ENCODE measurements at regions not wholly inside any gene's neighbourhood (a gene's known extent, or its start where the extent isn't known, plus 50 kb on each side); places are given as distances from the start of the nearest gene placed in this dataset.

DNA sequence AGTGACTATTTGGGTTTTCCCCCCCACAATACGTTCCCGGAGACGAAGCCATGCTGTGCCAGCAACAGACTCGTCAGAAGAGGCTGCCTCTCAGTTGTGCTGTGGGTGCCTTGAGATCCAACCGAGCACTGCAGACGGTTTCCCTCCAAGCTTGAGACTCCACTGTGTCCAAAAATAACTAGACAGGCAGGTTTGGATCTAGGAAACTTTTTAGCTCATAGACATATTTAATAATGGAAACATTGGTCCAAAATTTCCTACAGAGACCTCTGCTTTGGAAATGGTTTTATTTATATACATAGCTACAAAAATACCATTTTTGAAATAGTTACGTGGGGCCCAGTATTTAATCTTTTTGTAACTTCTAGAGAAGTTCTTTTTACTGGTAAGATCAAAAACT lies 63.1 kb upstream of the SPATS2L start:
- H2AFZ ChIP-seq (replicated peaks) = no peak overlapping the region
- H3F3A ChIP-seq (ENCODE audit: low read depth) = no peaks in the 10 kb centered on the region
- no peaks in the 10 kb centered on the region for H3K9me3 Mint-ChIP-seq
- H3K27ac Mint-ChIP-seq = no peak overlapping the region
- TF ChIP-seq, protein P1, sequence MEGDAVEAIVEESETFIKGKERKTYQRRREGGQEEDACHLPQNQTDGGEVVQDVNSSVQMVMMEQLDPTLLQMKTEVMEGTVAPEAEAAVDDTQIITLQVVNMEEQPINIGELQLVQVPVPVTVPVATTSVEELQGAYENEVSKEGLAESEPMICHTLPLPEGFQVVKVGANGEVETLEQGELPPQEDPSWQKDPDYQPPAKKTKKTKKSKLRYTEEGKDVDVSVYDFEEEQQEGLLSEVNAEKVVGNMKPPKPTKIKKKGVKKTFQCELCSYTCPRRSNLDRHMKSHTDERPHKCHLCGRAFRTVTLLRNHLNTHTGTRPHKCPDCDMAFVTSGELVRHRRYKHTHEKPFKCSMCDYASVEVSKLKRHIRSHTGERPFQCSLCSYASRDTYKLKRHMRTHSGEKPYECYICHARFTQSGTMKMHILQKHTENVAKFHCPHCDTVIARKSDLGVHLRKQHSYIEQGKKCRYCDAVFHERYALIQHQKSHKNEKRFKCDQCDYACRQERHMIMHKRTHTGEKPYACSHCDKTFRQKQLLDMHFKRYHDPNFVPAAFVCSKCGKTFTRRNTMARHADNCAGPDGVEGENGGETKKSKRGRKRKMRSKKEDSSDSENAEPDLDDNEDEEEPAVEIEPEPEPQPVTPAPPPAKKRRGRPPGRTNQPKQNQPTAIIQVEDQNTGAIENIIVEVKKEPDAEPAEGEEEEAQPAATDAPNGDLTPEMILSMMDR (IDR thresholded peaks at IDR 0.05) = no peak
- TF ChIP-seq EZH2 (IDR thresholded peaks at IDR 0.05) = no peak
- no peak for TF ChIP-seq EZH2phosphoT487 (IDR thresholded peaks at IDR 0.05)
- H3K36me3 ChIP-seq = no peaks in the 10 kb centered on the region
- no peaks in the 10 kb centered on the region for H3K27me3 ChIP-seq
- peaks cover 5% of the 10 kb centered on the region for H3K27me3 Mint-ChIP-seq (ENCODE audit: insufficient read depth, low read depth)
- H3K4me3 ChIP-seq = no peak overlapping the region
- H3K4me3 Mint-ChIP-seq = no peak overlapping the region
- no peaks in the 10 kb centered on the region for H3K4me1 ChIP-seq
- H4K20me1 ChIP-seq (ENCODE audit: low read depth) = no peaks in the 10 kb centered on the region
- H3K27ac ChIP-seq = no peak overlapping the region
- no peaks in the 10 kb centered on the region for H3K79me2 ChIP-seq (ENCODE audit: low read depth)
- no peak overlapping the region for H3K4me2 ChIP-seq
- H3K9me3 ChIP-seq (ENCODE audit: low read depth) = no peaks in the 10 kb centered on the region
- no peaks in the 10 kb centered on the region for H3K36me3 Mint-ChIP-seq
- H3K4me1 Mint-ChIP-seq = peaks cover 13% of the 10 kb centered on the region
- H3K9ac ChIP-seq = no peak overlapping the region
- DNase-seq (ENCODE audit: low spot score) = no peak

DNA sequence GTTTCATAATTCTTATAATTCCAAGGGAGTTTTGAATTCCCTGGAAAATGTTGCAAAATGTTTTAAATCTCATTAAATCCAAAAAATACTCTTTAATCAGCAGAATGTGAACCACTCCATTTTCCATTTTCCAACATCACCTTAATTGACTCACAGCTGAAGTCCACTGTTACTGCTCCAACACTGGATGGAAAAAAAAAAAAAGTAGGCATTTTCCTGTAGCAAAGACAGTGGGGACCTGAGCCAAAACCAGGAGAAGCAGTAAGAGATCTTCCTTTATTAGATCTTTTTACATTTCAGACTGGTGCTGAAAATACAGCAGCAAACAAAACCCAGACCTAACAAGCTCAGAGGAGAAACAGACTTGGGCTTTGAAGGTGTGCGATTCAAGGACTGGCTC lies 62.4 kb upstream of the SPATS2L start:
- Histone ChIP-seq H3K9me3 (ENCODE audit: low read depth) (no peaks in the 10 kb centered on the region), H3K4me2 (no peak overlapping the region), H3K4me3 (no peak overlapping the region), H3K9ac (no peak overlapping the region), H3K4me1 (no peaks in the 10 kb centered on the region), H3K36me3 (no peaks in the 10 kb centered on the region), H2AFZ (replicated peaks) (no peak overlapping the region), H3K27me3 (no peaks in the 10 kb centered on the region), H3K27ac (no peak overlapping the region), H3F3A (ENCODE audit: low read depth) (no peaks in the 10 kb centered on the region), H3K79me2 (ENCODE audit: low read depth) (no peaks in the 10 kb centered on the region), H4K20me1 (ENCODE audit: low read depth) (no peaks in the 10 kb centered on the region)
- no peak for DNase-seq (ENCODE audit: low spot score)
- Mint-ChIP-seq H3K36me3 (no peaks in the 10 kb centered on the region), H3K27ac (no peak overlapping the region), H3K4me1 (peaks cover 12% of the 10 kb centered on the region), H3K9me3 (no peaks in the 10 kb centered on the region), H3K27me3 (ENCODE audit: insufficient read depth, low read depth) (peaks cover 5% of the 10 kb centered on the region), H3K4me3 (no peak overlapping the region)
- TF ChIP-seq, protein P1 (IDR thresholded peaks at IDR 0.05) = no peak
- TF ChIP-seq EZH2phosphoT487 (IDR thresholded peaks at IDR 0.05) (no peak), EZH2 (IDR thresholded peaks at IDR 0.05) (no peak)

DNA sequence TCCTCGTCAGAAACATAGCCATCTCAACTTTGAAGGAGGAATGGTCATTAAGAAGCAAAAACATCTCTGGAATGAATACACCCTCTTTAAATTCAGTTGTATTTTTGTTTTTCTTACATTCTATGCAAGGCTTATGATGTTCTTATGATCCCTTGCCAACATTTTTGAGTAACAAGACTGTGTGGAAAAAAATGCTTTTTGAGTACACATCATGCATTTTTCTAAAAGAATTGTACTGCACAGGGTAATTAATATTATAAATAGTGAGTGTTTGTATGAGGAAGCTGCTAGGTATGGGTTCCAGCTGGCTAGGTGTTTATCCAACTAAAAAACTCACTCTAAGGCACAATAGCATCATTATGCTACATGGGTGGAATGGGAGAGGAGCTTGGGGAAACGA lies 59.0 kb upstream of the SPATS2L start:
- H3K27ac ChIP-seq = no peak overlapping the region

More for the DNA sequence above, 59.0 kb upstream of the SPATS2L start:
- H3K4me1 Mint-ChIP-seq = peaks cover 8% of the 10 kb centered on the region
- Histone ChIP-seq H3K36me3 (no peaks in the 10 kb centered on the region), H2AFZ (replicated peaks) (no peak overlapping the region), H3K4me2 (no peak overlapping the region), H3K9ac (no peak overlapping the region), H3K9me3 (ENCODE audit: low read depth) (no peaks in the 10 kb centered on the region), H3K27me3 (no peaks in the 10 kb centered on the region), H3K4me1 (no peaks in the 10 kb centered on the region), H4K20me1 (ENCODE audit: low read depth) (no peaks in the 10 kb centered on the region), H3K4me3 (no peak overlapping the region), H3K79me2 (ENCODE audit: low read depth) (no peaks in the 10 kb centered on the region), H3F3A (ENCODE audit: low read depth) (no peaks in the 10 kb centered on the region)
- H3K36me3 Mint-ChIP-seq = no peaks in the 10 kb centered on the region
- no peak overlapping the region for H3K27ac Mint-ChIP-seq
- no peaks in the 10 kb centered on the region for H3K9me3 Mint-ChIP-seq
- TF ChIP-seq, protein P1 (IDR thresholded peaks at IDR 0.05) = no peak
- H3K4me3 Mint-ChIP-seq = no peak overlapping the region
- H3K27me3 Mint-ChIP-seq (ENCODE audit: insufficient read depth, low read depth) = peaks cover 6% of the 10 kb centered on the region
- no peak for DNase-seq (ENCODE audit: low spot score)
